Endodermal cell (in vitro differentiated cells): ENCODE measurements at regions not wholly inside any gene's neighbourhood (a gene's known extent, or its start where the extent isn't known, plus 50 kb on each side); places are given as distances from the start of the nearest gene placed in this dataset.
A peak's percentile ranks its signal among the peaks of the same experiment; 100 is the strongest.

Experiments used
- DNase-seq: peaks from one replicate; pipeline ENCODE4 v3.0.0-alpha.2; 2017
- H3K27ac ChIP-seq: 2 replicates; pipeline ENCODE4 v1.5.1; 2013; ENCODE audit warnings: mild to moderate bottlenecking, low read depth, low read length, moderate library complexity
- H3K27me3 ChIP-seq: 2 replicates; pipeline ENCODE4 v1.6.1; 2013; ENCODE audit warnings: mild to moderate bottlenecking, low read length, moderate library complexity; ENCODE audit not compliant: insufficient read depth, control insufficient read depth, poor library complexity, severe bottlenecking
- H3K36me3 ChIP-seq: 2 replicates; pipeline ENCODE4 v1.7.0; 2013; ENCODE audit warnings: mild to moderate bottlenecking, low read length, moderate library complexity; ENCODE audit not compliant: control insufficient read depth, insufficient read depth
- H3K4me1 ChIP-seq: one replicate; pipeline ENCODE4 v1.7.0; 2013; ENCODE audit warnings: low read length; ENCODE audit not compliant: control insufficient read depth, insufficient read depth
- H3K4me3 ChIP-seq: 2 replicates; pipeline ENCODE4 v1.5.1; 2013; ENCODE audit warnings: mild to moderate bottlenecking, low read length, moderate library complexity
- H3K9ac ChIP-seq: 2 replicates; pipeline ENCODE4 v1.6.1; 2013; ENCODE audit warnings: mild to moderate bottlenecking, low read length, moderate library complexity; ENCODE audit not compliant: poor library complexity, severe bottlenecking; ENCODE audit errors: extremely low read depth
- H3K9me3 ChIP-seq: 2 replicates; pipeline ENCODE4 v1.6.1; 2013; ENCODE audit warnings: mild to moderate bottlenecking, low read length, moderate library complexity; ENCODE audit not compliant: control insufficient read depth
- H3K27ac Mint-ChIP-seq: 2 replicates; pipeline ENCODE4 v1.8.0; 2020; ENCODE audit warnings: mixed read lengths
- H3K27me3 Mint-ChIP-seq: 2 replicates; pipeline ENCODE4 v1.8.0; 2021; ENCODE audit warnings: mild to moderate bottlenecking, mixed read lengths; ENCODE audit not compliant: insufficient read depth
- H3K36me3 Mint-ChIP-seq: 2 replicates; pipeline ENCODE4 v1.8.0; 2020; ENCODE audit warnings: low read depth, mixed read lengths
- H3K4me1 Mint-ChIP-seq: 2 replicates; pipeline ENCODE4 v1.8.0; 2020; ENCODE audit warnings: mixed read lengths
- H3K4me3 Mint-ChIP-seq: 2 replicates; pipeline ENCODE4 v1.8.0; 2020; ENCODE audit warnings: mild to moderate bottlenecking, moderate library complexity, mixed read lengths
- H3K9me3 Mint-ChIP-seq: 2 replicates; pipeline ENCODE4 v1.8.0; 2020; ENCODE audit warnings: mild to moderate bottlenecking, mixed read lengths
- WGBS, 2 experiments: methylation state at CpG; one replicate each; pipeline versions ENCODE4 v1.1.5 to v1.1.7; 2013; ENCODE audit warnings: missing lambda C conversion rate in 2 of 2, mixed read lengths in 1 of 2; ENCODE audit not compliant: insufficient coverage in 1 of 2, insufficient read length in 1 of 2; 5-methylcytosine and 5-hydroxymethylcytosine counted together
- TF ChIP-seq, protein P1 (sequence below): fragments of 200-600 bp; sonication (generic); conservative IDR thresholded peaks from 2 replicates; pipeline ENCODE4 v1.5.0; 2021; ENCODE audit warnings: antibody characterized with exemption, mild to moderate bottlenecking

DNA sequence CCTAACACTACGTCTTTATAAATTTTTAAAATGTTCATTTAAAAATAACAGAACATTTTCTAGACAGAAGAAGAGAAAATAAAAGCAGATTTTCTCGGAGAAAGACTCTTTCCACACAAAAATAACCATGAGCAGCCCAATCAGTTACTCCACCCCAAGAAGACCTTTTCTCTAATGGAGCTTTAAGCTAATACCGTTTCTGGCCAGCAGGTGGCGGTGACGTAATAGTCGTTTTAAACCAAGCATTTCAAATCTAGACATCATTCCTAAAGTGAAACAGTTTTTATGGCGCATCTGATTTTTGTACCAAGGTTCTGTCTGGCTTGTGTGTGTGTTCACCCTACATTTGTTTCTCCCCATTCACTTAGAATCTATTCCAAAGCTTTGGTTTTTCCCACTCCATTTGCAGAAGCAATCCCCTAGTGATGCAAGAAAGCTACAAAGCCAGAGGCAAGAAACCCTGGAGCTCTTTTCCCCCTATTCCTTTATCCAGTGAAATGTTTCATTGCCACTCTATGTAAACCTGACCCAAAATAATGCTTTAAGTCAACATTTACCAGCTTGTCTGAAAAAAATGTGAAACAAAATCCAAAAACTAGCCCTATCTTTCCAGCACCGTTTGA, 336.7 kb upstream of the IGF1R start:
- Mint-ChIP-seq H3K4me1 (no peaks in the 10 kb centered on the region), H3K36me3 (no peaks in the 10 kb centered on the region), H3K4me3 (no peak overlapping the region), H3K27ac (no peak overlapping the region), H3K9me3 (peaks cover 9% of the 10 kb centered on the region), H3K27me3 (peaks cover 13% of the 10 kb centered on the region)
- Histone ChIP-seq H3K4me1 (no peaks in the 10 kb centered on the region), H3K4me3 (no peak overlapping the region), H3K9me3 (peaks cover 9% of the 10 kb centered on the region), H3K36me3 (no peaks in the 10 kb centered on the region), H3K9ac (no peak overlapping the region), H3K27ac (no peak overlapping the region), H3K27me3 (no peaks in the 10 kb centered on the region)
- 7 to 25% methylated on average over 6 to 7 of the region's 8 CpGs for WGBS, 2 experiments
- DNase-seq = peak; percentile 92
- TF ChIP-seq, protein P1, sequence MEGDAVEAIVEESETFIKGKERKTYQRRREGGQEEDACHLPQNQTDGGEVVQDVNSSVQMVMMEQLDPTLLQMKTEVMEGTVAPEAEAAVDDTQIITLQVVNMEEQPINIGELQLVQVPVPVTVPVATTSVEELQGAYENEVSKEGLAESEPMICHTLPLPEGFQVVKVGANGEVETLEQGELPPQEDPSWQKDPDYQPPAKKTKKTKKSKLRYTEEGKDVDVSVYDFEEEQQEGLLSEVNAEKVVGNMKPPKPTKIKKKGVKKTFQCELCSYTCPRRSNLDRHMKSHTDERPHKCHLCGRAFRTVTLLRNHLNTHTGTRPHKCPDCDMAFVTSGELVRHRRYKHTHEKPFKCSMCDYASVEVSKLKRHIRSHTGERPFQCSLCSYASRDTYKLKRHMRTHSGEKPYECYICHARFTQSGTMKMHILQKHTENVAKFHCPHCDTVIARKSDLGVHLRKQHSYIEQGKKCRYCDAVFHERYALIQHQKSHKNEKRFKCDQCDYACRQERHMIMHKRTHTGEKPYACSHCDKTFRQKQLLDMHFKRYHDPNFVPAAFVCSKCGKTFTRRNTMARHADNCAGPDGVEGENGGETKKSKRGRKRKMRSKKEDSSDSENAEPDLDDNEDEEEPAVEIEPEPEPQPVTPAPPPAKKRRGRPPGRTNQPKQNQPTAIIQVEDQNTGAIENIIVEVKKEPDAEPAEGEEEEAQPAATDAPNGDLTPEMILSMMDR = peak; percentile 92

DNA sequence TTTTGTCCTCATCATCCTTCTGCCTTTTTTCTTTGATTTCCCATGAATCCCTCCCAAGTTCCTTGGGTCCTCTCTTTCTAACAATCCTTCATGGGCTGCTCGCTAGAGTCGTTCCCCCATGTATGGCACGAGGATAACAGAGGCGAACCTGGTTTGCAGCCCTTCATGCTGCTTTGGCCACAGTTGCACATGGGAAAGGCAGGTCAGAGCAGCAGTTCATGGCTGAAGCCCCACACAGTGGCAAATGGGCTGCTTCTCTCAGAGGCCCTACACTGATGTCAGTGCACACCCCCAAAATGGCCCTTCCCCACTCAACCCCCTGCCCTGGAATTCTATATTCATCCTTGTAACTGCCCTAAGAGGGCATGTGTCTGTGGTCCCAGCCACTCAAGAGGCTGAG, 335.4 kb upstream of the IGF1R start:
- no peaks in the 10 kb centered on the region for H3K36me3 ChIP-seq
- peaks cover 2% of the 10 kb centered on the region for H3K9me3 ChIP-seq
- no peaks in the 10 kb centered on the region for H3K27me3 ChIP-seq
- no peaks in the 10 kb centered on the region for H3K4me1 Mint-ChIP-seq
- TF ChIP-seq, protein P1 = no peak
- H3K27me3 Mint-ChIP-seq = peaks cover 12% of the 10 kb centered on the region
- H3K27ac Mint-ChIP-seq = no peak overlapping the region
- DNase-seq = no peak
- H3K9ac ChIP-seq = no peak overlapping the region
- H3K4me3 Mint-ChIP-seq = no peak overlapping the region
- H3K36me3 Mint-ChIP-seq = no peaks in the 10 kb centered on the region
- WGBS, 2 experiments = 89 to 94% methylated on average over 4 of the region's 4 CpGs
- no peak overlapping the region for H3K4me3 ChIP-seq
- H3K27ac ChIP-seq = no peak overlapping the region
- no peaks in the 10 kb centered on the region for H3K4me1 ChIP-seq
- peaks cover 6% of the 10 kb centered on the region for H3K9me3 Mint-ChIP-seq

GRCh38 chr15:98315971-98316370, 332.4 kb upstream of the IGF1R start:
- TF ChIP-seq, protein P1 = no peak
- Mint-ChIP-seq H3K27me3 (peaks cover 5% of the 10 kb centered on the region), H3K9me3 (peaks cover 16% of the 10 kb centered on the region), H3K27ac (no peak overlapping the region), H3K4me3 (no peak overlapping the region), H3K4me1 (no peaks in the 10 kb centered on the region), H3K36me3 (peaks cover 5% of the 10 kb centered on the region)
- no peak overlapping the region for H3K4me3 ChIP-seq
- DNase-seq = no peak
- no peaks in the 10 kb centered on the region for H3K4me1 ChIP-seq
- H3K9me3 ChIP-seq = peaks cover 5% of the 10 kb centered on the region
- H3K36me3 ChIP-seq = no peaks in the 10 kb centered on the region
- H3K27ac ChIP-seq = no peak overlapping the region
- no peak overlapping the region for H3K9ac ChIP-seq
- H3K27me3 ChIP-seq = no peaks in the 10 kb centered on the region
- 46% methylated on average over 2 of the region's 3 CpGs; no CpG with 5 or more reads in 1 of the 2 experiments for WGBS, 2 experiments
